ENCODE measurements at regions not wholly inside any gene's neighbourhood (a gene's known extent, or its start where the extent isn't known, plus 50 kb on each side); places are given as distances from the start of the nearest gene placed in this dataset.

DNA sequence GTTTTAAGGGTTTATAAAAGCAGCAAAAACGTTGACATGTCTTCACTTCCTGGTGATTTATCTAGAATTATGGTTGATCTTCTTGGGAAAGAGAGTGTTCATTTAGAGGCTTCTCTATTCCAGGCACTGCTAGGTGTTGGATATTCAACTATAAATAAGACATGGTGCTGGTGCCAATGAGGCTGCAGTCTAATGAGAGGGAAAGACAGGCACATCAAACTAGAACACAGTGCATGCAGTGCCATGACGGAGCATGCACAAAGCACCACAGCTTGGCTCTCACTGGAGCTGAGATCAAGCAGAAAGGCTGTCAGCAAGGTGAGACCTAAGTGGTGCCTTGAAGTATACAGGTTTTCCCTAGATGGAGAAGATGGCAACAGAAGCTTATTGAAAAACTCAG lies 126.5 kb downstream of the RMI1 start:
- no peak for TF ChIP-seq KDM5A (IDR thresholded peaks at IDR 0.05)
- no peak for TF ChIP-seq MAX (IDR thresholded peaks at IDR 0.05)
- Histone ChIP-seq H3K4me3 (no peak overlapping the region), H3K9me3 (no peaks in the 10 kb centered on the region), H3K4me1 (no peaks in the 10 kb centered on the region), H3K4me2 (no peak overlapping the region), H3K27ac (no peak overlapping the region)
- ATAC-seq (no peak), FAIRE-seq (no peak), DNase-seq (ENCODE audit: low read depth in 1 of 2, low spot score in 1 of 2) (no peak)
- WGBS (ENCODE audit: missing lambda C conversion rate): 23% methylated on average over 2 of the region's 2 CpGs
- ChIA-PET POLR2A (no interaction called here), CTCF (no interaction called here)

DNA sequence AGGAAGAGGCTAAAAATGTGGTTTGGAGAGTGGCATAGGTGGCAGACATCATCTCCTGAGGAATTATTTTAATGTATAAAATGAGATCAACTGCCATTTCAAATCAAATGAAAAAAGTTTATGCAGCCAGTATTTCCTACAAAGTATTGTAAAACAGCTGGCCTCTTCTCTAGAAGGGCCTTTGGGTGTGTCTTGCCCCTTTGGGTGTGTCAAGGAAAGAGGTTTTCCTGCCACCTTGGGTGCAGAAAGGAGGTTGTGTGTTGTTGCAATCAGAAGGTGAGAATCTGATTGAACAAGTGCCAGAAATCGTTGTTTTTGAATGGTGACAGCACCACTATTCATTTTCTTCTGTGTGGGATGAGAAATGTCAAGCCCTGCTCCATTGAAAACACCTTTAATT lies 127.4 kb downstream of the RMI1 start:
- no peak overlapping the region for H3K27ac ChIP-seq
- ChIA-PET CTCF (interaction anchor here (0.6 kb wide), 1 partner anchor 102 kb away, joined by 3 read pairs; no protein-coding TSS in a partner anchor), POLR2A (no interaction called here)
- no peak overlapping the region for H3K4me3 ChIP-seq
- no peak for FAIRE-seq
- no peak for ATAC-seq
- no peaks in the 10 kb centered on the region for H3K9me3 ChIP-seq
- H3K4me1 ChIP-seq: no peaks in the 10 kb centered on the region
- 0% methylated on average over 1 of the region's 1 CpG for whole genome bisulfite sequencing (ENCODE audit: missing lambda C conversion rate)
- H3K4me2 ChIP-seq: no peak overlapping the region
- DNase-seq (ENCODE audit: low read depth in 1 of 2, low spot score in 1 of 2): no peak
- TF ChIP-seq HEYL (CRISPR knock-in tag; IDR thresholded peaks at IDR 0.05) (no peak), KDM5A (IDR thresholded peaks at IDR 0.05) (no peak), HOXB5 (CRISPR knock-in tag; IDR thresholded peaks at IDR 0.05) (no peak), NR3C1 (IDR thresholded peaks at IDR 0.05) (no peak), FOSB (CRISPR knock-in tag; IDR thresholded peaks at IDR 0.05) (no peak), CTCF (IDR thresholded peaks at IDR 0.05) (no peak), KDM1A (IDR thresholded peaks at IDR 0.05; ENCODE audit: low read depth) (no peak), RNF2 (IDR thresholded peaks at IDR 0.05; ENCODE audit: borderline replicate concordance, low read depth) (no peak), HDAC2 (IDR thresholded peaks at IDR 0.05) (no peak), MAX (IDR thresholded peaks at IDR 0.05) (no peak), RCOR1 (IDR thresholded peaks at IDR 0.05; ENCODE audit: low read depth, low read length) (no peak), POLR2AphosphoS2 (conservative IDR thresholded peaks at IDR 0.05; ENCODE audit: low read length) (no peak), PHF8 (IDR thresholded peaks at IDR 0.05; ENCODE audit: borderline replicate concordance, low read depth) (no peak), RARB (CRISPR knock-in tag; IDR thresholded peaks at IDR 0.05) (no peak), FOXS1 (CRISPR knock-in tag; IDR thresholded peaks at IDR 0.05) (no peak), TP53 (CRISPR knock-in tag; IDR thresholded peaks at IDR 0.05) (no peak), NFE2L2 (conservative IDR thresholded peaks at IDR 0.05; ENCODE audit: low read length) (no peak)
- TF ChIP-seq, protein P1, sequence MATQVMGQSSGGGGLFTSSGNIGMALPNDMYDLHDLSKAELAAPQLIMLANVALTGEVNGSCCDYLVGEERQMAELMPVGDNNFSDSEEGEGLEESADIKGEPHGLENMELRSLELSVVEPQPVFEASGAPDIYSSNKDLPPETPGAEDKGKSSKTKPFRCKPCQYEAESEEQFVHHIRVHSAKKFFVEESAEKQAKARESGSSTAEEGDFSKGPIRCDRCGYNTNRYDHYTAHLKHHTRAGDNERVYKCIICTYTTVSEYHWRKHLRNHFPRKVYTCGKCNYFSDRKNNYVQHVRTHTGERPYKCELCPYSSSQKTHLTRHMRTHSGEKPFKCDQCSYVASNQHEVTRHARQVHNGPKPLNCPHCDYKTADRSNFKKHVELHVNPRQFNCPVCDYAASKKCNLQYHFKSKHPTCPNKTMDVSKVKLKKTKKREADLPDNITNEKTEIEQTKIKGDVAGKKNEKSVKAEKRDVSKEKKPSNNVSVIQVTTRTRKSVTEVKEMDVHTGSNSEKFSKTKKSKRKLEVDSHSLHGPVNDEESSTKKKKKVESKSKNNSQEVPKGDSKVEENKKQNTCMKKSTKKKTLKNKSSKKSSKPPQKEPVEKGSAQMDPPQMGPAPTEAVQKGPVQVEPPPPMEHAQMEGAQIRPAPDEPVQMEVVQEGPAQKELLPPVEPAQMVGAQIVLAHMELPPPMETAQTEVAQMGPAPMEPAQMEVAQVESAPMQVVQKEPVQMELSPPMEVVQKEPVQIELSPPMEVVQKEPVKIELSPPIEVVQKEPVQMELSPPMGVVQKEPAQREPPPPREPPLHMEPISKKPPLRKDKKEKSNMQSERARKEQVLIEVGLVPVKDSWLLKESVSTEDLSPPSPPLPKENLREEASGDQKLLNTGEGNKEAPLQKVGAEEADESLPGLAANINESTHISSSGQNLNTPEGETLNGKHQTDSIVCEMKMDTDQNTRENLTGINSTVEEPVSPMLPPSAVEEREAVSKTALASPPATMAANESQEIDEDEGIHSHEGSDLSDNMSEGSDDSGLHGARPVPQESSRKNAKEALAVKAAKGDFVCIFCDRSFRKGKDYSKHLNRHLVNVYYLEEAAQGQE (IDR thresholded peaks at IDR 0.05): no peak
- TF ChIP-seq, protein P2, sequence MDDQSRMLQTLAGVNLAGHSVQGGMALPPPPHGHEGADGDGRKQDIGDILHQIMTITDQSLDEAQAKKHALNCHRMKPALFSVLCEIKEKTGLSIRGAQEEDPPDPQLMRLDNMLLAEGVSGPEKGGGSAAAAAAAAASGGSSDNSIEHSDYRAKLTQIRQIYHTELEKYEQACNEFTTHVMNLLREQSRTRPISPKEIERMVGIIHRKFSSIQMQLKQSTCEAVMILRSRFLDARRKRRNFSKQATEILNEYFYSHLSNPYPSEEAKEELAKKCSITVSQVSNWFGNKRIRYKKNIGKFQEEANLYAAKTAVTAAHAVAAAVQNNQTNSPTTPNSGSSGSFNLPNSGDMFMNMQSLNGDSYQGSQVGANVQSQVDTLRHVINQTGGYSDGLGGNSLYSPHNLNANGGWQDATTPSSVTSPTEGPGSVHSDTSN (IDR thresholded peaks at IDR 0.05): no peak

Measured in A549 (cell line).